ENCODE measurements at regions not wholly inside any gene's neighbourhood (a gene's known extent, or its start where the extent isn't known, plus 50 kb on each side); places are given as distances from the start of the nearest gene placed in this dataset.

DNA sequence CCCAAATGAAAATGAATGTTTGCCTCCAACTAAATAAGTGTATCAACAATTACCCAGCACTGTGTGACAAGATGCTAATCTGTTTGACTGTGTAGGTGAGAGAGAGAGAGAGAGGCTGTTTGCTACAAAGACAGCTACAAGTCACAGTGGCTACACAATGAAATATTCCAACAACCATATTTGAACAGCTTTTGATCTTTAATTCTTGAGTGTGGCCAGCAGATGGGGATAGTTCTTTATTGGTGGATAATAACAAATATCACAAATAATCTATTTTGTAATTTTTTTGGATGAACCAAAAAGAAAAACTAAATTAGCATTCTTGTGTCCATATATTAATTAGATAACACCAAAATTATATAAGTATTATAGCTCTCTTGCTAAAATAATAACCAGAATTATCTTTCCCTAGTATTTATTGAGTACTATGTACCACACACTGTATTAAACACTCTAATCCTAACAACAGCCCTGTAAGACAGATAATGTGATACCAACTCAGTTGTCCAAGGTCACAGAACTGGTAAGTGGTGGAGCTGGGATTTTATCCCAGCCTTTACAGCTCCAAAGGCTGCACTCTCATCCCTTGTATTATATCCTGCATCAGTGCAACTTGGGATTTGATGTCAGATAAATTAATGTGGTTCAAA, 61.9 kb upstream of the C3orf80 start:
- intact Hi-C loops (cut with DNase I; ENCODE audit: low total_unique reads): no loop called here
- no peak for DNase-seq
- H3K27me3 ChIP-seq: no peaks in the 10 kb centered on the region
- H3K27ac ChIP-seq: no peak overlapping the region
- no peaks in the 10 kb centered on the region for H3K9me3 ChIP-seq
- TF ChIP-seq, protein P1, sequence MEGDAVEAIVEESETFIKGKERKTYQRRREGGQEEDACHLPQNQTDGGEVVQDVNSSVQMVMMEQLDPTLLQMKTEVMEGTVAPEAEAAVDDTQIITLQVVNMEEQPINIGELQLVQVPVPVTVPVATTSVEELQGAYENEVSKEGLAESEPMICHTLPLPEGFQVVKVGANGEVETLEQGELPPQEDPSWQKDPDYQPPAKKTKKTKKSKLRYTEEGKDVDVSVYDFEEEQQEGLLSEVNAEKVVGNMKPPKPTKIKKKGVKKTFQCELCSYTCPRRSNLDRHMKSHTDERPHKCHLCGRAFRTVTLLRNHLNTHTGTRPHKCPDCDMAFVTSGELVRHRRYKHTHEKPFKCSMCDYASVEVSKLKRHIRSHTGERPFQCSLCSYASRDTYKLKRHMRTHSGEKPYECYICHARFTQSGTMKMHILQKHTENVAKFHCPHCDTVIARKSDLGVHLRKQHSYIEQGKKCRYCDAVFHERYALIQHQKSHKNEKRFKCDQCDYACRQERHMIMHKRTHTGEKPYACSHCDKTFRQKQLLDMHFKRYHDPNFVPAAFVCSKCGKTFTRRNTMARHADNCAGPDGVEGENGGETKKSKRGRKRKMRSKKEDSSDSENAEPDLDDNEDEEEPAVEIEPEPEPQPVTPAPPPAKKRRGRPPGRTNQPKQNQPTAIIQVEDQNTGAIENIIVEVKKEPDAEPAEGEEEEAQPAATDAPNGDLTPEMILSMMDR (IDR thresholded peaks at IDR 0.05): peak; percentile 43 to 49 (median 48)
- TF ChIP-seq POLR2A (IDR thresholded peaks at IDR 0.05): no peak
- no peaks in the 10 kb centered on the region for H3K4me1 ChIP-seq
- H3K4me3 ChIP-seq: no peak overlapping the region
- H3K36me3 ChIP-seq: no peaks in the 10 kb centered on the region

DNA sequence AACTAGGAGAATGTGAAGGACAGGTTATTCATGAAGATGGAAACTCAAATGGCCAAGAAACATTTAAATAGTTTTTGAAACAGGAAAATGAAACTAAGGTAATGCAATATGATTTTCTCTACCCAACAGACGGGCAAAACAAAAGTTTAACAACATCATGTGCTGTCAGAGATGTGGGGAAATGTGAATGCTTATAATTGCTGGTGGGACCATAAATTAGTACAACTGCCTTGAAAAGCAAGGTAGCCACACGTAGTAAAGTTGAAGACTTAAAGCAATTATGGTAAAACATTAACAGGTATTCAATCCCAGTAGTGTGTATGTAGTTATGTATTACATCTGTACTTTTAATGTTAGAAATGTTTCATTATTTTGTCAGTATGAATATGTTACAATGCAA, 57.0 kb upstream of the C3orf80 start:
- intact Hi-C loops (cut with DNase I; ENCODE audit: low total_unique reads): no loop called here
- no peaks in the 10 kb centered on the region for H3K9me3 ChIP-seq
- no peak for DNase-seq
- H3K4me1 ChIP-seq: no peaks in the 10 kb centered on the region
- H3K4me3 ChIP-seq: no peak overlapping the region
- no peak for TF ChIP-seq POLR2A (IDR thresholded peaks at IDR 0.05)
- TF ChIP-seq, protein P1 (IDR thresholded peaks at IDR 0.05): no peak
- H3K27me3 ChIP-seq: no peaks in the 10 kb centered on the region
- no peak overlapping the region for H3K27ac ChIP-seq
- no peaks in the 10 kb centered on the region for H3K36me3 ChIP-seq

GRCh38 chr3:160169139-160169976, 55.9 kb upstream of the C3orf80 start:
- no peaks in the 10 kb centered on the region for H3K36me3 ChIP-seq
- H3K27me3 ChIP-seq: no peaks in the 10 kb centered on the region
- no peaks in the 10 kb centered on the region for H3K4me1 ChIP-seq
- no peaks in the 10 kb centered on the region for H3K9me3 ChIP-seq
- no peak overlapping the region for H3K27ac ChIP-seq
- TF ChIP-seq, protein P1 (IDR thresholded peaks at IDR 0.05): no peak
- TF ChIP-seq POLR2A (IDR thresholded peaks at IDR 0.05): no peak
- no peak for DNase-seq
- no peak overlapping the region for H3K4me3 ChIP-seq
- intact Hi-C loops (cut with DNase I; ENCODE audit: low total_unique reads): no loop called here

- H3K36me3 ChIP-seq: no peaks in the 10 kb centered on the region
- H3K27ac ChIP-seq: no peak overlapping the region
- TF ChIP-seq, protein P1 (IDR thresholded peaks at IDR 0.05): no peak
- TF ChIP-seq POLR2A (IDR thresholded peaks at IDR 0.05): no peak
- no peak for DNase-seq
- no peaks in the 10 kb centered on the region for H3K27me3 ChIP-seq
- no peak overlapping the region for H3K4me3 ChIP-seq
- no peaks in the 10 kb centered on the region for H3K9me3 ChIP-seq
- H3K4me1 ChIP-seq: no peaks in the 10 kb centered on the region
- intact Hi-C loops (cut with DNase I; ENCODE audit: low total_unique reads): no loop called here
These were observed 54.5 kb upstream of the C3orf80 start for GRCh38 chr3:160170409-160171370.

Measured in uterus (tissue), 3 donors.